ENCODE measurements at regions not wholly inside any gene's neighbourhood (a gene's known extent, or its start where the extent isn't known, plus 50 kb on each side); places are given as distances from the start of the nearest gene placed in this dataset.
A peak's percentile ranks its signal among the peaks of the same experiment; 100 is the strongest.

- no peak overlapping the region for H3K4me3 ChIP-seq (ENCODE audit: low read depth, low read length)
- peaks cover 4% of the 10 kb centered on the region; the same call in 1 of the 2 replicates for H3K9me3 ChIP-seq (ENCODE audit: control insufficient read depth, insufficient read depth, low read length)
- H3K36me3 ChIP-seq (ENCODE audit: control insufficient read depth, insufficient read depth, low read length) = no peaks in the 10 kb centered on the region
Observed at GRCh38 chr4:163077680-163078079, 89.0 kb downstream of the NAF1 start.

DNA sequence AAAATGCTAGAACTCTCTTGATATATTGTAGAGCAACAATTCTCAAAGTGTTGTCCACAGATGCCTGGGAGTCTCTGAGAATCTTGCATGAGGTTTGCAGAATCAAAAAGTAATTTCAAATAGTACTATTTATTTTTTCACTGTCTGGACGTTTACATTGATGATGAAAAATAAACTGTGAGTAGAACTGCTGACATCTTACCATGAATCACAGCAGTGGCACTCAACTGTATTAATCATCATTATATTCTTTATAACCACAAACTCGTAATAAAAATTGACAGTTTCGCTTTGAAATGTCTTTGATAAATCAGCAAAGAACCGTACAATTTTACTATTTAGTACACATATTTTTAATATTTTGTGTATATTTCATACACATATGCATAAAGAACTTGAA is 94.5 kb downstream of the NAF1 start:
- Histone ChIP-seq H3K4me1 (ENCODE audit: control insufficient read depth, insufficient read depth, low read length) (no peaks in the 10 kb centered on the region; the same call in 1 of the 2 replicates), H3K9me3 (ENCODE audit: control insufficient read depth, insufficient read depth, low read length) (peaks cover 4% of the 10 kb centered on the region; the same call in 1 of the 2 replicates), H3K27ac (ENCODE audit: low read depth, low read length) (no peak overlapping the region), H3K36me3 (ENCODE audit: control insufficient read depth, insufficient read depth, low read length) (no peaks in the 10 kb centered on the region), H3K27me3 (ENCODE audit: control insufficient read depth, insufficient read depth, low read length) (no peaks in the 10 kb centered on the region), H3K4me3 (ENCODE audit: low read depth, low read length) (no peak overlapping the region), H3K9ac (ENCODE audit: low read depth, low read length) (no peak overlapping the region)

More at GRCh38 chr4:163077680-163078079, 89.0 kb downstream of the NAF1 start:
- peaks cover 11% of the 10 kb centered on the region for H3K4me1 ChIP-seq (ENCODE audit: control insufficient read depth, insufficient read depth, low read length)
- peak overlapping the region; percentile 51 for H3K27ac ChIP-seq (ENCODE audit: low read depth, low read length)
- no peaks in the 10 kb centered on the region for H3K27me3 ChIP-seq (ENCODE audit: control insufficient read depth, insufficient read depth, low read length)
- H3K9ac ChIP-seq (ENCODE audit: low read depth, low read length) = no peak overlapping the region

GRCh38 chr4:163071308-163071707 is 95.4 kb downstream of the NAF1 start:
- no peak overlapping the region for H3K9ac ChIP-seq (ENCODE audit: low read depth, low read length)
- no peaks in the 10 kb centered on the region for H3K27me3 ChIP-seq (ENCODE audit: control insufficient read depth, insufficient read depth, low read length)
- H3K27ac ChIP-seq (ENCODE audit: low read depth, low read length) = no peak overlapping the region
- peaks cover 2% of the 10 kb centered on the region; the same call in 1 of the 2 replicates for H3K9me3 ChIP-seq (ENCODE audit: control insufficient read depth, insufficient read depth, low read length)
- no peaks in the 10 kb centered on the region for H3K4me1 ChIP-seq (ENCODE audit: control insufficient read depth, insufficient read depth, low read length)
- H3K4me3 ChIP-seq (ENCODE audit: low read depth, low read length) = no peak overlapping the region
- no peaks in the 10 kb centered on the region for H3K36me3 ChIP-seq (ENCODE audit: control insufficient read depth, insufficient read depth, low read length)

DNA sequence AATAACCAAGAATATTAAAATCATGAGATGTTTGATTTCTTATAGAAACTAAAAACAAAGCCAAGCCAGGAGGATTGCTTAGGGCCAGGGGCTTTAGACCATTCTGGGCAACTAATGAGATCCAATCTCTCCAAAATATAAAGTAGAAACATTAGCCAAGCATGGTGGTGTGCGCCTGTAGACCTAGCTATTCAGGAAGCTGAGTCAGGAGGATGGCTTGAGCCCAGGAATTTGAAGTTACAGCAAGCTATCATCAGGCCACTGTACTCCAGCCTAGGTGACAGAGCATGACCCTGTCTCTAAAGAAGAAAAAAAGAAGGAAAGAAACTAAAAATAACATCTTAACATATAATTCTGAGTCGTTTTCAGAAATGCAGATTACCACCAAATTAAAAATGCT is 96.7 kb downstream of the NAF1 start:
- Histone ChIP-seq H3K4me3 (ENCODE audit: low read depth, low read length) (no peak overlapping the region), H3K36me3 (ENCODE audit: control insufficient read depth, insufficient read depth, low read length) (no peaks in the 10 kb centered on the region), H3K27ac (ENCODE audit: low read depth, low read length) (no peak overlapping the region), H3K27me3 (ENCODE audit: control insufficient read depth, insufficient read depth, low read length) (no peaks in the 10 kb centered on the region), H3K9me3 (ENCODE audit: control insufficient read depth, insufficient read depth, low read length) (no peaks in the 10 kb centered on the region), H3K4me1 (ENCODE audit: control insufficient read depth, insufficient read depth, low read length) (no peaks in the 10 kb centered on the region), H3K9ac (ENCODE audit: low read depth, low read length) (no peak overlapping the region)

DNA sequence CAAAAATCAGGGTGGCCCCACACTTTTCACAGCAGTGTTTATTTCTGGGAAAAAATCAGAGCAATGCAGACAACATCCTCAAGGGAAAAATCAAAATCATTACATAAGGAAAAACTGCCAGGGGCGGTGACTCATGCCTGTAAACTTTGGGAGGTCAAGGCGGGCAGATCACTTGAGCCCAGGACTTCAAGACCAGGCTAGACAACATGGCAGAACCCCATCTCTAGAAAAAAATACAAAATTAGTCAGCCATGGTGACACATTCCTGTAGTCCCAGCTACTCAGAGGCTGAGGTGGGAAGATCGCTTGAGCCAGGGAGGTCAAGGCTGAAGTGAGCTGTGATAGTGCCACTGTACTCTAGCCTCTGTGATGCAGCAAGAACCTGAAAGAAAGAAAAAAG is 102.8 kb downstream of the NAF1 start:
- Histone ChIP-seq H3K4me1 (ENCODE audit: control insufficient read depth, insufficient read depth, low read length) (no peaks in the 10 kb centered on the region), H3K4me3 (ENCODE audit: low read depth, low read length) (no peak overlapping the region), H3K27me3 (ENCODE audit: control insufficient read depth, insufficient read depth, low read length) (no peaks in the 10 kb centered on the region), H3K9me3 (ENCODE audit: control insufficient read depth, insufficient read depth, low read length) (no peaks in the 10 kb centered on the region), H3K36me3 (ENCODE audit: control insufficient read depth, insufficient read depth, low read length) (no peaks in the 10 kb centered on the region), H3K9ac (ENCODE audit: low read depth, low read length) (no peak overlapping the region), H3K27ac (ENCODE audit: low read depth, low read length) (no peak overlapping the region)

DNA sequence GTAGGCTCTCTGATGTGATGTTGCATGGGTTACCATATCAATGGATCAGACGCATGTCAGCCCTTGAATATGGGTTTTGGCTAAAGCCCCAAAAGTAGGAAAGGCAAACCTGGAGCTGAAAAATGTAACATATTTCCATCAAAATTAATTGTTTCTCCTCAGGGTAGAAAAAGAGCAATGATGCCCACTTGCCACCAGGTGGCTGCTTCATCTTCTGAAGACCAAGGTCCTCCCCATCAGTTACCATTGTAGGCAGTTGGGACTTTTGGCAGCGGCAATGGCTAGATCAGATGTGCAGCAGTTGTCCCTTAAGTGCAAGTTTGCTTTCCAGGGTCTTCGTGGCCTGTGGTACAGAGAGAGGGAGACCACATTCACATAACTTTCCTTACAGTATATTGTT is 118.2 kb downstream of the NAF1 start:
- Histone ChIP-seq H3K36me3 (ENCODE audit: control insufficient read depth, insufficient read depth, low read length) (no peaks in the 10 kb centered on the region), H3K9me3 (ENCODE audit: control insufficient read depth, insufficient read depth, low read length) (no peaks in the 10 kb centered on the region), H3K4me3 (ENCODE audit: low read depth, low read length) (no peak overlapping the region), H3K27ac (ENCODE audit: low read depth, low read length) (no peak overlapping the region), H3K27me3 (ENCODE audit: control insufficient read depth, insufficient read depth, low read length) (no peaks in the 10 kb centered on the region), H3K9ac (ENCODE audit: low read depth, low read length) (no peak overlapping the region), H3K4me1 (ENCODE audit: control insufficient read depth, insufficient read depth, low read length) (no peaks in the 10 kb centered on the region)

- no peaks in the 10 kb centered on the region for H3K36me3 ChIP-seq (ENCODE audit: control insufficient read depth, insufficient read depth, low read length)
- no peaks in the 10 kb centered on the region for H3K9me3 ChIP-seq (ENCODE audit: control insufficient read depth, insufficient read depth, low read length)
- no peak overlapping the region for H3K9ac ChIP-seq (ENCODE audit: low read depth, low read length)
- no peak overlapping the region for H3K4me3 ChIP-seq (ENCODE audit: low read depth, low read length)
- no peak overlapping the region for H3K27ac ChIP-seq (ENCODE audit: low read depth, low read length)
- no peaks in the 10 kb centered on the region for H3K27me3 ChIP-seq (ENCODE audit: control insufficient read depth, insufficient read depth, low read length)
- H3K4me1 ChIP-seq (ENCODE audit: control insufficient read depth, insufficient read depth, low read length) = no peaks in the 10 kb centered on the region
Observed at GRCh38 chr4:163042306-163042705, 124.4 kb downstream of the NAF1 start.

GRCh38 chr4:163017135-163017534 is 149.6 kb downstream of the NAF1 start:
- H3K36me3 ChIP-seq (ENCODE audit: control insufficient read depth, insufficient read depth, low read length) = no peaks in the 10 kb centered on the region

GRCh38 chr4:163012816-163013215 is 153.9 kb downstream of the NAF1 start:
- Histone ChIP-seq H3K27ac (ENCODE audit: low read depth, low read length) (no peak overlapping the region), H3K27me3 (ENCODE audit: control insufficient read depth, insufficient read depth, low read length) (no peaks in the 10 kb centered on the region), H3K9ac (ENCODE audit: low read depth, low read length) (no peak overlapping the region)

More at GRCh38 chr4:163017135-163017534, 149.6 kb downstream of the NAF1 start:
- Histone ChIP-seq H3K4me1 (ENCODE audit: control insufficient read depth, insufficient read depth, low read length) (no peaks in the 10 kb centered on the region), H3K9ac (ENCODE audit: low read depth, low read length) (no peak overlapping the region), H3K4me3 (ENCODE audit: low read depth, low read length) (no peak overlapping the region), H3K9me3 (ENCODE audit: control insufficient read depth, insufficient read depth, low read length) (no peaks in the 10 kb centered on the region), H3K27me3 (ENCODE audit: control insufficient read depth, insufficient read depth, low read length) (no peaks in the 10 kb centered on the region), H3K27ac (ENCODE audit: low read depth, low read length) (no peak overlapping the region)

DNA sequence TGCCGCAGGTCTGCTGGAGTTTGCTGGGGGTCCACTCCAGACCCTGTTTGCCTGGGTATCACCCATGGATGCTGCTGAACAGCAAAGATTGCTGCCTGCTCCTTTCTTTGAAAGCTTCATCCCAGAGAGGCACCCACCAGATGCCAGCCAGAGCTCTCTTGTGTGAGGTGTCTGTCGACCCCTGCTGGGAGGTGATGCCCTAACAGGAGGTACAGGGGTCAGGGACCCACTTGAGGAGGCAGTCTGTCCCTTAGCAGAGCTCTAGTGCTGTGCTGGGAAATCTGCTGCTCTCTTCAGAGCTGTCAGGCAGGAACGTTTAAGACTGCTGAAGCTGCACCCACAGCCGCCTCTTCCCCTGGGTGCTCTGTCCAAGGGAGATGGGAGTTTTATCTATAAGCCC is 162.7 kb downstream of the NAF1 start:
- H3K9me3 ChIP-seq (ENCODE audit: control insufficient read depth, insufficient read depth, low read length) = no peaks in the 10 kb centered on the region

More at GRCh38 chr4:163012816-163013215, 153.9 kb downstream of the NAF1 start:
- H3K9me3 ChIP-seq (ENCODE audit: control insufficient read depth, insufficient read depth, low read length) = no peaks in the 10 kb centered on the region
- H3K4me1 ChIP-seq (ENCODE audit: control insufficient read depth, insufficient read depth, low read length) = no peaks in the 10 kb centered on the region
- no peak overlapping the region for H3K4me3 ChIP-seq (ENCODE audit: low read depth, low read length)
- no peaks in the 10 kb centered on the region for H3K36me3 ChIP-seq (ENCODE audit: control insufficient read depth, insufficient read depth, low read length)

GRCh38 chr4:162988530-162988929 is 178.2 kb downstream of the NAF1 start:
- Histone ChIP-seq H3K9ac (ENCODE audit: low read depth, low read length) (no peak overlapping the region), H3K4me3 (ENCODE audit: low read depth, low read length) (no peak overlapping the region), H3K4me1 (ENCODE audit: control insufficient read depth, insufficient read depth, low read length) (peaks cover 12% of the 10 kb centered on the region)

More for the DNA sequence above, 162.7 kb downstream of the NAF1 start:
- H3K27ac ChIP-seq (ENCODE audit: low read depth, low read length) = no peak overlapping the region
- no peaks in the 10 kb centered on the region for H3K4me1 ChIP-seq (ENCODE audit: control insufficient read depth, insufficient read depth, low read length)
- no peak overlapping the region for H3K9ac ChIP-seq (ENCODE audit: low read depth, low read length)
- H3K36me3 ChIP-seq (ENCODE audit: control insufficient read depth, insufficient read depth, low read length) = no peaks in the 10 kb centered on the region
- no peaks in the 10 kb centered on the region for H3K27me3 ChIP-seq (ENCODE audit: control insufficient read depth, insufficient read depth, low read length)
- H3K4me3 ChIP-seq (ENCODE audit: low read depth, low read length) = no peak overlapping the region

GRCh38 chr4:162985131-162985530 is 181.6 kb downstream of the NAF1 start:
- Histone ChIP-seq H3K4me1 (ENCODE audit: control insufficient read depth, insufficient read depth, low read length) (peaks cover 12% of the 10 kb centered on the region), H3K36me3 (ENCODE audit: control insufficient read depth, insufficient read depth, low read length) (no peaks in the 10 kb centered on the region), H3K27ac (ENCODE audit: low read depth, low read length) (no peak overlapping the region), H3K9me3 (ENCODE audit: control insufficient read depth, insufficient read depth, low read length) (no peaks in the 10 kb centered on the region), H3K4me3 (ENCODE audit: low read depth, low read length) (no peak overlapping the region), H3K27me3 (ENCODE audit: control insufficient read depth, insufficient read depth, low read length) (no peaks in the 10 kb centered on the region), H3K9ac (ENCODE audit: low read depth, low read length) (no peak overlapping the region)

More at GRCh38 chr4:162988530-162988929, 178.2 kb downstream of the NAF1 start:
- Histone ChIP-seq H3K27me3 (ENCODE audit: control insufficient read depth, insufficient read depth, low read length) (no peaks in the 10 kb centered on the region), H3K27ac (ENCODE audit: low read depth, low read length) (no peak overlapping the region), H3K9me3 (ENCODE audit: control insufficient read depth, insufficient read depth, low read length) (no peaks in the 10 kb centered on the region), H3K36me3 (ENCODE audit: control insufficient read depth, insufficient read depth, low read length) (no peaks in the 10 kb centered on the region)

Data from HUES48 (cell line).